ENCODE measurements at regions not wholly inside any gene's neighbourhood (a gene's known extent, or its start where the extent isn't known, plus 50 kb on each side); places are given as distances from the start of the nearest gene placed in this dataset.

- TF ChIP-seq, protein P1, sequence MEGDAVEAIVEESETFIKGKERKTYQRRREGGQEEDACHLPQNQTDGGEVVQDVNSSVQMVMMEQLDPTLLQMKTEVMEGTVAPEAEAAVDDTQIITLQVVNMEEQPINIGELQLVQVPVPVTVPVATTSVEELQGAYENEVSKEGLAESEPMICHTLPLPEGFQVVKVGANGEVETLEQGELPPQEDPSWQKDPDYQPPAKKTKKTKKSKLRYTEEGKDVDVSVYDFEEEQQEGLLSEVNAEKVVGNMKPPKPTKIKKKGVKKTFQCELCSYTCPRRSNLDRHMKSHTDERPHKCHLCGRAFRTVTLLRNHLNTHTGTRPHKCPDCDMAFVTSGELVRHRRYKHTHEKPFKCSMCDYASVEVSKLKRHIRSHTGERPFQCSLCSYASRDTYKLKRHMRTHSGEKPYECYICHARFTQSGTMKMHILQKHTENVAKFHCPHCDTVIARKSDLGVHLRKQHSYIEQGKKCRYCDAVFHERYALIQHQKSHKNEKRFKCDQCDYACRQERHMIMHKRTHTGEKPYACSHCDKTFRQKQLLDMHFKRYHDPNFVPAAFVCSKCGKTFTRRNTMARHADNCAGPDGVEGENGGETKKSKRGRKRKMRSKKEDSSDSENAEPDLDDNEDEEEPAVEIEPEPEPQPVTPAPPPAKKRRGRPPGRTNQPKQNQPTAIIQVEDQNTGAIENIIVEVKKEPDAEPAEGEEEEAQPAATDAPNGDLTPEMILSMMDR (IDR thresholded peaks at IDR 0.05; ENCODE audit: poor library complexity): no peak
- TF ChIP-seq EZH2 (IDR thresholded peaks at IDR 0.05; ENCODE audit: borderline replicate concordance) (no peak), EZH2phosphoT487 (IDR thresholded peaks at IDR 0.05; ENCODE audit: low read depth, severe bottlenecking, unreplicated experiment) (no peak)
- no peak for DNase-seq (ENCODE audit: low spot score)
- 76% methylated on average over 1 of the region's 1 CpG for WGBS (ENCODE audit: low lambda C conversion rate, missing lambda C conversion rate)
Observed at GRCh38 chr13:73596382-73596781, 537.6 kb downstream of the KLF5 start.

DNA sequence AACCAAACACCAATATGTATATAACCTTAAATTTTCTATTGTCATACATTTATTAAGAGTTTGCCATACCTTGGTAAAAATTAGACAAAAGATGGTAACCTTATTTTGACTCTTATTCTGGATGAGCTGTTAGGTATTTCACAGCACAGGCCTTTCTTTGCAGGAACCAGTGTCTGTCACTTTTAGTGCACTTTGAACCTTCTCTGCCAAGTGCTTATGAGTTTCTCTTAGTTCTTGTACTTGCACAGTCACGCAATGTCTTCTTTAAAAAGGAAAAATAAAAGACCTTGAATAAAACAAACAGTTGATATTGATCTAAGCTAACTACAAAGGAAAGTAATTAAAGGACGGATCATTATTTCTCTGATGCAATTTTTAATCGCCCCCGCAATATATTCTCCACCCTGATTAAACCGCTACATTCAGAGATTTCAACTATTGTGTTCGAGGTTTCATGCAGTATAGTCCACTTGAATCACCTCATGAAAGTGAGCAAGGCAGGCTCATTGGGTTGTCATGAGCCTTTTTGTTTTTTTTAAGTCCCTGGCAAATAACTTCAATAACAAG is 534.5 kb downstream of the KLF5 start:
- no peaks in the 10 kb centered on the region for H3K27me3 ChIP-seq
- H3K27ac ChIP-seq: peak overlapping the region; percentile 80
- H4K20me1 ChIP-seq (ENCODE audit: insufficient read depth, poor library complexity, severe bottlenecking): no peaks in the 10 kb centered on the region
- H3K4me1 ChIP-seq (ENCODE audit: insufficient read depth): no peaks in the 10 kb centered on the region
- no peak overlapping the region for H2AFZ ChIP-seq
- no peaks in the 10 kb centered on the region for H3K9me3 ChIP-seq (ENCODE audit: low read depth)
- no peak overlapping the region for H3K4me3 ChIP-seq
- H3K9me2 ChIP-seq (replicated peaks; ENCODE audit: insufficient read depth): no peaks in the 10 kb centered on the region
- no peaks in the 10 kb centered on the region for H3K79me2 ChIP-seq
- WGBS (ENCODE audit: low lambda C conversion rate, missing lambda C conversion rate): 83% methylated on average over 6 of the region's 6 CpGs
- peak; percentile 34 for DNase-seq (ENCODE audit: low spot score)
- no peaks in the 10 kb centered on the region for H3K36me3 ChIP-seq (replicated peaks; ENCODE audit: insufficient read depth, low read depth)
- H3K4me2 ChIP-seq: no peak overlapping the region
- TF ChIP-seq EZH2 (IDR thresholded peaks at IDR 0.05; ENCODE audit: borderline replicate concordance) (no peak), EZH2phosphoT487 (IDR thresholded peaks at IDR 0.05; ENCODE audit: low read depth, severe bottlenecking, unreplicated experiment) (no peak)
- TF ChIP-seq, protein P1 (IDR thresholded peaks at IDR 0.05; ENCODE audit: poor library complexity): no peak

More at GRCh38 chr13:73596382-73596781, 537.6 kb downstream of the KLF5 start:
- H3K27ac ChIP-seq: no peak overlapping the region
- no peaks in the 10 kb centered on the region for H3K27me3 ChIP-seq
- H2AFZ ChIP-seq: no peak overlapping the region
- no peaks in the 10 kb centered on the region for H4K20me1 ChIP-seq (ENCODE audit: insufficient read depth, poor library complexity, severe bottlenecking)
- H3K36me3 ChIP-seq (replicated peaks; ENCODE audit: insufficient read depth, low read depth): no peaks in the 10 kb centered on the region
- no peaks in the 10 kb centered on the region for H3K9me2 ChIP-seq (replicated peaks; ENCODE audit: insufficient read depth)
- no peaks in the 10 kb centered on the region for H3K4me1 ChIP-seq (ENCODE audit: insufficient read depth)
- H3K9me3 ChIP-seq (ENCODE audit: low read depth): no peaks in the 10 kb centered on the region
- no peak overlapping the region for H3K4me2 ChIP-seq
- no peaks in the 10 kb centered on the region for H3K79me2 ChIP-seq
- no peak overlapping the region for H3K4me3 ChIP-seq

DNA sequence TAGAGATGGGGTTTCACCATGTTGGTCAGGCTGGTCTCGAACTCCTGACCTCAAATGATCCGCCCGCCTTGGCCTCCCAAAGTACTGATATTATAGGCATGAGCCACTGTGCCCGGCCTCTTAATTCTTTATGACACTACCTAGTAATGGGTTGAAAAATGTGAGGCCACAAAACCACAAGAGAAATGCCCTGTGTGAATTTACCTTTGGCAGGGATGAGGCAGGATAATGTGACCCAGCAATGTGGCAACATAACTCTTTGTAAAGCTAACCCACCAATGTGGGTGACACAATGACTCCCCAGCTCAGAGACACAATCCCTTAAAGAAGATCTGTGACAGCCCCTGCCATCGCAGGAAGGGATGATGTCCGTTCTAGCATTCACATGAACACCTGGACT is 533.1 kb downstream of the KLF5 start:
- Histone ChIP-seq H3K4me3 (no peak overlapping the region), H3K27me3 (no peaks in the 10 kb centered on the region), H3K9me2 (replicated peaks; ENCODE audit: insufficient read depth) (no peaks in the 10 kb centered on the region), H3K4me1 (ENCODE audit: insufficient read depth) (no peaks in the 10 kb centered on the region), H3K9me3 (ENCODE audit: low read depth) (no peaks in the 10 kb centered on the region), H3K4me2 (no peak overlapping the region), H3K79me2 (no peaks in the 10 kb centered on the region), H3K27ac (no peak overlapping the region), H2AFZ (no peak overlapping the region), H4K20me1 (ENCODE audit: insufficient read depth, poor library complexity, severe bottlenecking) (no peaks in the 10 kb centered on the region), H3K36me3 (replicated peaks; ENCODE audit: insufficient read depth, low read depth) (no peaks in the 10 kb centered on the region)
- 96% methylated on average over 6 of the region's 6 CpGs for whole genome bisulfite sequencing (ENCODE audit: low lambda C conversion rate, missing lambda C conversion rate)
- no peak for TF ChIP-seq EZH2phosphoT487 (IDR thresholded peaks at IDR 0.05; ENCODE audit: low read depth, severe bottlenecking, unreplicated experiment)
- TF ChIP-seq, protein P1 (IDR thresholded peaks at IDR 0.05; ENCODE audit: poor library complexity): no peak
- TF ChIP-seq EZH2 (IDR thresholded peaks at IDR 0.05; ENCODE audit: borderline replicate concordance): no peak
- DNase-seq (ENCODE audit: low spot score): no peak

DNA sequence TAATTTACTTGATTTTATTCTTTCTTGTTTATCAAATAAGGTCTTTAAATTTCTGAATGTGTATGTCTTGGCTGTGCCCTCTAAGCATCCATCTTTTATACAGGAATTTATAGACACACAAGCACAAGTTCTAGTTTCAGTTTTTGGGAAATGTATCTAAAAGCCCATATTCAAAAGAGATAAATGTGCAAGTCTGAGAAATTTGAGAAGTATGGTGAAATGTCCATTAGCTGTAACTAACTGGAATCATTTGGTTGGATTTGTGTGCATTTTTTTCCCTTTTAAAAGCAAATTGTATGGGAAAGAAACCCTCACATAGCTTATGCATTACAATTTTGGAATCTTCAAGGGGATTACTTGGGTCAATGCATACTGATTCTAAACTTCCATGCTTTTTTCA is 532.0 kb downstream of the KLF5 start:
- H3K79me2 ChIP-seq: no peaks in the 10 kb centered on the region
- H3K4me2 ChIP-seq: no peak overlapping the region
- H3K36me3 ChIP-seq (replicated peaks; ENCODE audit: insufficient read depth, low read depth): no peaks in the 10 kb centered on the region
- TF ChIP-seq, protein P1 (IDR thresholded peaks at IDR 0.05; ENCODE audit: poor library complexity): no peak
- TF ChIP-seq EZH2 (IDR thresholded peaks at IDR 0.05; ENCODE audit: borderline replicate concordance) (no peak), EZH2phosphoT487 (IDR thresholded peaks at IDR 0.05; ENCODE audit: low read depth, severe bottlenecking, unreplicated experiment) (no peak)
- no peaks in the 10 kb centered on the region for H3K9me2 ChIP-seq (replicated peaks; ENCODE audit: insufficient read depth)
- H3K4me3 ChIP-seq: no peak overlapping the region
- no peaks in the 10 kb centered on the region for H4K20me1 ChIP-seq (ENCODE audit: insufficient read depth, poor library complexity, severe bottlenecking)
- no peak overlapping the region for H2AFZ ChIP-seq
- H3K27me3 ChIP-seq: no peaks in the 10 kb centered on the region
- no peak for DNase-seq (ENCODE audit: low spot score)
- no peaks in the 10 kb centered on the region for H3K9me3 ChIP-seq (ENCODE audit: low read depth)
- no peaks in the 10 kb centered on the region for H3K4me1 ChIP-seq (ENCODE audit: insufficient read depth)
- no peak overlapping the region for H3K27ac ChIP-seq

Measured in hepatocyte (in vitro differentiated cells).